HEK293 (cell line): ENCODE measurements at regions not wholly inside any gene's neighbourhood (a gene's known extent, or its start where the extent isn't known, plus 50 kb on each side); places are given as distances from the start of the nearest gene placed in this dataset.

Experiments used
- KLF9 ChIP-seq: fragments of 450-650 bp; formaldehyde crosslinking; IDR thresholded peaks from 2 replicates; pipeline ENCODE4 v1.5.1; 2016; ENCODE audit warnings: missing biosample characterization, missing genetic modification characterization, low read depth
- PRDM2 ChIP-seq: fragments of 450-650 bp; formaldehyde crosslinking; IDR thresholded peaks from 2 replicates; pipeline ENCODE4 v1.5.1; 2016; ENCODE audit warnings: missing biosample characterization, missing genetic modification characterization, borderline replicate concordance
- ZBTB49 ChIP-seq: fragments of 450-650 bp; formaldehyde crosslinking; IDR thresholded peaks from 2 replicates; pipeline ENCODE4 v1.5.1; 2016; ENCODE audit warnings: missing biosample characterization, missing genetic modification characterization, low read depth
- ZNF239 ChIP-seq: fragments of 450-650 bp; formaldehyde crosslinking; IDR thresholded peaks from 2 replicates; pipeline ENCODE4 v1.5.1; 2016; ENCODE audit warnings: missing biosample characterization, missing genetic modification characterization
- ZNF621 ChIP-seq: fragments of 450-650 bp; formaldehyde crosslinking; IDR thresholded peaks from 2 replicates; pipeline ENCODE4 v1.5.1; 2017; ENCODE audit warnings: missing biosample characterization, missing genetic modification characterization
- TF ChIP-seq, protein P1 (sequence below): fragments of 450-650 bp; formaldehyde crosslinking; IDR thresholded peaks from 2 replicates; pipeline ENCODE4 v1.5.1; 2016; ENCODE audit warnings: missing biosample characterization, missing genetic modification characterization

GRCh38 chr9:102497709-102498108 lies 497.4 kb upstream of the CYLC2 start:
- TF ChIP-seq, protein P1, sequence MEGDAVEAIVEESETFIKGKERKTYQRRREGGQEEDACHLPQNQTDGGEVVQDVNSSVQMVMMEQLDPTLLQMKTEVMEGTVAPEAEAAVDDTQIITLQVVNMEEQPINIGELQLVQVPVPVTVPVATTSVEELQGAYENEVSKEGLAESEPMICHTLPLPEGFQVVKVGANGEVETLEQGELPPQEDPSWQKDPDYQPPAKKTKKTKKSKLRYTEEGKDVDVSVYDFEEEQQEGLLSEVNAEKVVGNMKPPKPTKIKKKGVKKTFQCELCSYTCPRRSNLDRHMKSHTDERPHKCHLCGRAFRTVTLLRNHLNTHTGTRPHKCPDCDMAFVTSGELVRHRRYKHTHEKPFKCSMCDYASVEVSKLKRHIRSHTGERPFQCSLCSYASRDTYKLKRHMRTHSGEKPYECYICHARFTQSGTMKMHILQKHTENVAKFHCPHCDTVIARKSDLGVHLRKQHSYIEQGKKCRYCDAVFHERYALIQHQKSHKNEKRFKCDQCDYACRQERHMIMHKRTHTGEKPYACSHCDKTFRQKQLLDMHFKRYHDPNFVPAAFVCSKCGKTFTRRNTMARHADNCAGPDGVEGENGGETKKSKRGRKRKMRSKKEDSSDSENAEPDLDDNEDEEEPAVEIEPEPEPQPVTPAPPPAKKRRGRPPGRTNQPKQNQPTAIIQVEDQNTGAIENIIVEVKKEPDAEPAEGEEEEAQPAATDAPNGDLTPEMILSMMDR (tag by site-specific recombination) = no peak
- TF ChIP-seq PRDM2 (tag by site-specific recombination) (no peak), ZNF239 (tag by site-specific recombination) (no peak), ZNF621 (no peak), ZBTB49 (tag by site-specific recombination) (no peak), KLF9 (tag by site-specific recombination) (no peak)
